Psoas muscle (tissue), 7 donors: ENCODE measurements at regions not wholly inside any gene's neighbourhood (a gene's known extent, or its start where the extent isn't known, plus 50 kb on each side); places are given as distances from the start of the nearest gene placed in this dataset.

ENCODE experiments used
- ATAC-seq, 4 donors: fragments of 200-7000 bp; cut with Tn5 transposase; one replicate each; pipeline ENCODE4 v1.9.1; 2020; ENCODE audit warnings: moderate library complexity in 3 of 4, mild to moderate bottlenecking in 2 of 4
- DNase-seq, 2 donors: peaks; one replicate each; pipeline ENCODE4 v3.0.0-alpha.2; 2020
- H3K27ac ChIP-seq: fragments of 200-600 bp; one replicate; pipeline ENCODE4 v1.8.0; 2022
- H3K27me3 ChIP-seq, 3 donors: fragments of 200-600 bp in 1 of 3; one replicate each; pipeline versions ENCODE4 v1.6.1 to v1.8.0; 2013 to 2022; ENCODE audit warnings: low read length in 2 of 3, mild to moderate bottlenecking in 2 of 3, moderate library complexity in 1 of 3; ENCODE audit not compliant: insufficient read depth in 3 of 3
- H3K36me3 ChIP-seq, 2 donors: fragments of 200-600 bp in 1 of 2; one replicate each; pipeline versions ENCODE4 v1.6.1 to v1.8.0; 2013 to 2022; ENCODE audit warnings: low read depth in 1 of 2, mild to moderate bottlenecking in 1 of 2, moderate library complexity in 1 of 2; ENCODE audit not compliant: insufficient read depth in 1 of 2
- H3K4me1 ChIP-seq: fragments of 200-600 bp; one replicate; pipeline ENCODE4 v1.8.0; 2022
- H3K4me3 ChIP-seq: fragments of 200-600 bp; one replicate; pipeline ENCODE4 v1.8.0; 2022; ENCODE audit warnings: mild to moderate bottlenecking
- H3K9me3 ChIP-seq: fragments of 200-600 bp; one replicate; pipeline ENCODE4 v1.8.0; 2022
- CTCF ChIP-seq: fragments of 200-600 bp; IDR thresholded peaks from one replicate; pipeline ENCODE4 v1.8.0; 2022; ENCODE audit warnings: antibody characterized with exemption
- WGBS, 3 donors: extraction: QIAGEN DNeasy Blood & Tissue Kit; methylation state at CpG; one replicate each; pipeline versions ENCODE4 v1.1.6 to v1.1.7; 2013; 5-methylcytosine and 5-hydroxymethylcytosine counted together
- intact Hi-C, 2 donors: fragments of 100-400 bp; cut with DNase I; formaldehyde crosslinking; loops; one replicate each; pipeline versions ENCODE4 v1.11.0 to v1.14.2; 2022
- donor health status: healthy with polysubstance abuse.
- donor health status: DM: no; HTN: no; CAD: no; lungs with moderate emphysema.
- donor health status: Bipolar disorder and iron deficiency.
- donor health status: healthy.
- donor health status: DM: yes; HTN: yes; CAD: no.
- donor health status: DM: no; HTN: no; CAD: no.
- donor health status: DM: yes; HTN: yes; CAD: no.

GRCh38 chr2:138356178-138356577 is 145.4 kb upstream of the SPOPL start:
- Histone ChIP-seq H3K9me3 (no peaks in the 10 kb centered on the region), H3K27ac (no peak overlapping the region), H3K4me1 (no peaks in the 10 kb centered on the region), H3K36me3 (no peaks in the 10 kb centered on the region), H3K4me3 (no peak overlapping the region), H3K27me3 (no peaks in the 10 kb centered on the region)
- intact Hi-C loops = no loop called here
- 13 to 21% (median 14%) methylated on average over 4 of the region's 4 CpGs for WGBS, 3 donors
- DNase-seq (no peak), ATAC-seq (peak in 1 of 4 donors; percentile 56)
- no peak for TF ChIP-seq CTCF

- Histone ChIP-seq H3K27ac (no peak overlapping the region), H3K4me1 (no peaks in the 10 kb centered on the region), H3K4me3 (no peak overlapping the region), H3K36me3 (no peaks in the 10 kb centered on the region), H3K9me3 (no peaks in the 10 kb centered on the region), H3K27me3 (no peaks in the 10 kb centered on the region)
- DNase-seq (no peak), ATAC-seq (no peak)
- 95 to 100% (median 96%) methylated on average over 1 of the region's 1 CpG for WGBS, 3 donors
- no peak for TF ChIP-seq CTCF
- intact Hi-C loops = no loop called here
Measured at GRCh38 chr2:138359532-138359931, 142.0 kb upstream of the SPOPL start.

GRCh38 chr2:138364554-138365162 is 136.9 kb upstream of the SPOPL start:
- H3K4me1 ChIP-seq = no peaks in the 10 kb centered on the region
- no peak overlapping the region for H3K27ac ChIP-seq
- H3K9me3 ChIP-seq = no peaks in the 10 kb centered on the region
- TF ChIP-seq CTCF = no peak
- 95 to 100% (median 95%) methylated on average over 1 of the region's 1 CpG for WGBS, 3 donors
- H3K27me3 ChIP-seq = no peaks in the 10 kb centered on the region
- intact Hi-C loops = no loop called here
- no peak for DNase-seq
- peak in 1 of 4 donors; percentile 48 for ATAC-seq
- no peak overlapping the region for H3K4me3 ChIP-seq
- no peaks in the 10 kb centered on the region for H3K36me3 ChIP-seq

- Histone ChIP-seq H3K27me3 (no peaks in the 10 kb centered on the region), H3K36me3 (no peaks in the 10 kb centered on the region), H3K9me3 (no peaks in the 10 kb centered on the region), H3K4me1 (no peaks in the 10 kb centered on the region), H3K4me3 (no peak overlapping the region), H3K27ac (no peak overlapping the region)
- WGBS, 3 donors = 70 to 76% (median 74%) methylated on average over 3 of the region's 3 CpGs
- DNase-seq (no peak), ATAC-seq (no peak)
- no peak for TF ChIP-seq CTCF
- intact Hi-C loops = no loop called here
Measured at GRCh38 chr2:138365581-138365980, 136.0 kb upstream of the SPOPL start.

- Histone ChIP-seq H3K27me3 (no peaks in the 10 kb centered on the region), H3K36me3 (no peaks in the 10 kb centered on the region), H3K9me3 (no peaks in the 10 kb centered on the region), H3K27ac (no peak overlapping the region), H3K4me1 (no peaks in the 10 kb centered on the region), H3K4me3 (no peak overlapping the region)
- no peak for TF ChIP-seq CTCF
- DNase-seq (no peak), ATAC-seq (no peak)
- intact Hi-C loops = loop anchor here in 1 of 2 donors (5.0 to 10.0 kb wide), 2 partner anchors 415 to 423 kb away; partner anchors contain the start of gene NXPH2
Measured at GRCh38 chr2:138369856-138370255, 131.7 kb upstream of the SPOPL start.
